ENCODE measurements at regions not wholly inside any gene's neighbourhood (a gene's known extent, or its start where the extent isn't known, plus 50 kb on each side); places are given as distances from the start of the nearest gene placed in this dataset.

- TF ChIP-seq CTCF (conservative IDR thresholded peaks at IDR 0.05 in 1 of 2, IDR thresholded peaks at IDR 0.05 in 1 of 2; ENCODE audit: low read depth in 1 of 2, low read length in 2 of 2) (no peak), EZH2 (IDR thresholded peaks at IDR 0.05; ENCODE audit: low read length, missing control alignments) (no peak)
Measured at GRCh38 chr17:52776234-52776633, 617.7 kb upstream of the CA10 start.
